NB4 (cell line): ENCODE measurements at regions not wholly inside any gene's neighbourhood (a gene's known extent, or its start where the extent isn't known, plus 50 kb on each side); places are given as distances from the start of the nearest gene placed in this dataset.

Source experiments
- DNase-seq: peaks from one replicate; pipeline ENCODE4 v3.0.0; 2010; ENCODE audit warnings: low read depth
- H3K4me3 ChIP-seq: one replicate; pipeline ENCODE4 v1.5.1; 2011; ENCODE audit warnings: mild to moderate bottlenecking, low read depth, low read length, moderate library complexity
- CTCF ChIP-seq: IDR thresholded peaks from one replicate; pipeline ENCODE4 v1.5.1; 2012; ENCODE audit warnings: low read depth, low read length
- MAX ChIP-seq: IDR thresholded peaks from 2 replicates; pipeline ENCODE4 v1.6.1; 2011; ENCODE audit warnings: low read depth, low read length
- MYC ChIP-seq: IDR thresholded peaks from 2 replicates; pipeline ENCODE4 v1.6.1; 2011; ENCODE audit warnings: low read depth, low read length
- POLR2A ChIP-seq: IDR thresholded peaks from 2 replicates; pipeline ENCODE4 v1.6.1; 2011; ENCODE audit warnings: mild to moderate bottlenecking; ENCODE audit not compliant: insufficient read length; ENCODE audit errors: extremely low read depth

- no peak for DNase-seq
- no peak overlapping the region for H3K4me3 ChIP-seq
- TF ChIP-seq MAX (no peak), MYC (no peak), CTCF (no peak), POLR2A (no peak)
Measured at GRCh38 chr10:10956681-10957542, 60.8 kb upstream of the CELF2 start.

GRCh38 chr10:10958041-10958440 lies 59.6 kb upstream of the CELF2 start:
- no peak for DNase-seq
- TF ChIP-seq CTCF (no peak), POLR2A (no peak), MAX (no peak), MYC (no peak)
- no peak overlapping the region for H3K4me3 ChIP-seq

GRCh38 chr10:10959666-10960065 lies 58.0 kb upstream of the CELF2 start:
- no peak for TF ChIP-seq POLR2A
- TF ChIP-seq MAX, result no peak
- TF ChIP-seq CTCF, result no peak
- TF ChIP-seq MYC, result no peak
- no peak overlapping the region for H3K4me3 ChIP-seq
- DNase-seq, result no peak

GRCh38 chr10:10960534-10960933 lies 57.1 kb upstream of the CELF2 start:
- TF ChIP-seq MAX, result no peak
- no peak for TF ChIP-seq CTCF
- TF ChIP-seq POLR2A, result no peak
- no peak for TF ChIP-seq MYC
- no peak overlapping the region for H3K4me3 ChIP-seq
- no peak for DNase-seq

GRCh38 chr10:10961072-10961471 lies 56.6 kb upstream of the CELF2 start:
- no peak for TF ChIP-seq CTCF
- TF ChIP-seq POLR2A, result no peak
- no peak for TF ChIP-seq MYC
- no peak for TF ChIP-seq MAX
- no peak for DNase-seq
- no peak overlapping the region for H3K4me3 ChIP-seq
